ENCODE measurements at regions not wholly inside any gene's neighbourhood (a gene's known extent, or its start where the extent isn't known, plus 50 kb on each side); places are given as distances from the start of the nearest gene placed in this dataset.

DNA sequence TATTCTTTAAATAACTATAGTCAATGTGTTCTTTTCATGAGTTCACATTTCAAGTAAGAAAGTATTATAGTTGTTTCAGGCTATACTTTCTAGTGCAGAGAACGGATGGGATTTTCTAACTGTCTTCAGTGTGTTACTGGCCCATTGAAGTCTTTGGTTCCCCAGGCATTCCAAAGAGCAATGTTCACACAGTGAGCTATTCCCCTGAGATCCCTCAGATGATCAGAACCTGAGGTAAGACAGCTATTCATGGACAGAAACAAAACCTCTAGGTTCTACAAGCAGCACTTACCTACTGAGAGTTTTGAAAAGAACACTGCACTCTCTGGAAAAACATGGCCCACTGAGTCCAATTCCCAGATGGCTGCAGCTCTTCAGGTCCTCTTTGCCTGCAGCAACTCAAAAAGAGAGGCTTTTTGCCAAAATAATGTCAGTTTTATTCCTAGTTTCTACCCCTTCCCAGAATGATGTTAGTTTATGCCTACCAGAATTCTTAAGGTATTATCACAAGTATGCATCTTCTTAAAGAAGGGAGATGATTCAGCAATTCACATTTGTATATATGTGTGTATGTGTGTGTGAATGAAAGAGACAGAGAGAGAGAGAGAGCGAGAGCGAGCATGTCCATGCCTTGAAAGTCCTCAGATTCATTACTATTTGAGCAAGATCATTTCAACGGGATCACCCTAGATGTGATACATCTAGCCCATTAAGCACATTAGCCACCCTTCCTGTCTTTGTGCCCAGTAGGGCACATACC, 146.1 kb downstream of the PDHA2 start:
- DNase-seq (ENCODE audit: extremely low read depth, low read depth): no peak

DNA sequence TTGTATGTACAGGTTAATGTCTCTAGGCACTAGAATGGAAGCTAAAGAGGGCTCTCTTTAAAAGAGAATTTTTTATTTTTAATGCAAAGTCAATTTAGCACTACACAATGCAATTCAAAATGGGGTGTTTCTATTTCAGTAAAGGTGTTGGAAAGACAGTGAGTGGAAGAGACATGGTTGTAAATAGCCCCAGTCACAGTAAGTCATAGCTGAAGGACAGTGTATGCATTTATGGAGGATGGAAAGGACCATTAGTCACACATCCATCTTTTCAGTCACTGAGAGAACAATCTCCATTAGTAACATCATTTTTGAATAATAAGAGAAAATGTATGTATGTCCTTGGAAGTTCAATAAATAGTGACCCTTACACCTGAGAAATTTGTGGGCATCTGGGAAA, 148.0 kb downstream of the PDHA2 start:
- DNase-seq (ENCODE audit: extremely low read depth, low read depth): no peak

- no peak for DNase-seq (ENCODE audit: extremely low read depth, low read depth)
Measured at GRCh38 chr4:95998311-95998710, 158.4 kb downstream of the PDHA2 start.

DNA sequence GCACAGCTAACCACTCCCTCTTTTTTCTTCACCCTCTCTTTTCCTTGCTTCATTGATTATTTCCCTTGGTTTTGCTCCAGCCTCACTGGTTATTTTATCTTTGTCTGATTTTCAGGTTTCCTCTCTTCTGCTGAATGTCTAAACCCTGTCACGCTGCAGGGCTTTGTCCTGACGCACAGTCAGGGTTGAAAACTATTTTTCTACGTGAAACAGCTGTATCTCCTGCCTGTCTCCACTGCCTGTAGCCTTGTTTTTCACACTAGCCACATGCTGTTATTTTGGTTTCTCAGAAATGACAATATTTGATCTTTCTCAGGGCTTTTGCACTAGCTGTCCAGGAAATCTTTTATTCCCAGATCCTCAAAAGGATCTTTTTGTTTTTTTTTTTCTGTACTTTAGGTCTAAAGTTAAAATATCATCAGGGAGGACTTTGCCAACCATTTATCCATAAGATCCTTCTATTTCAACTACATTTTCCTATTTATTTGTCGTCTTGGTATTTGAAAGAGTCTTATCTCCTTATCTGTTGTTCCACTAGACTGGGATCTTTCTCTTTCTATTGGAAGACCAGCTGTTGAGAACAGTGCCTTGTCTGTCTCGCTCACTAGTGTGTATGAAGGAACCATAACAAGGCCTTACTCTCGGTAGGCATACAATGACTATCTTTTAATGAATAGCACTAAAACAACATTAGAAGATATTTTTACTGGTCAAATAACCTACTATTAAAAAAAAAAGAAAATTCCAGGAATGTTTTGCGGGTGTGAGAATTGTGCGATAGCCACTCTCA, 164.3 kb downstream of the PDHA2 start:
- no peak for DNase-seq (ENCODE audit: extremely low read depth, low read depth)

DNA sequence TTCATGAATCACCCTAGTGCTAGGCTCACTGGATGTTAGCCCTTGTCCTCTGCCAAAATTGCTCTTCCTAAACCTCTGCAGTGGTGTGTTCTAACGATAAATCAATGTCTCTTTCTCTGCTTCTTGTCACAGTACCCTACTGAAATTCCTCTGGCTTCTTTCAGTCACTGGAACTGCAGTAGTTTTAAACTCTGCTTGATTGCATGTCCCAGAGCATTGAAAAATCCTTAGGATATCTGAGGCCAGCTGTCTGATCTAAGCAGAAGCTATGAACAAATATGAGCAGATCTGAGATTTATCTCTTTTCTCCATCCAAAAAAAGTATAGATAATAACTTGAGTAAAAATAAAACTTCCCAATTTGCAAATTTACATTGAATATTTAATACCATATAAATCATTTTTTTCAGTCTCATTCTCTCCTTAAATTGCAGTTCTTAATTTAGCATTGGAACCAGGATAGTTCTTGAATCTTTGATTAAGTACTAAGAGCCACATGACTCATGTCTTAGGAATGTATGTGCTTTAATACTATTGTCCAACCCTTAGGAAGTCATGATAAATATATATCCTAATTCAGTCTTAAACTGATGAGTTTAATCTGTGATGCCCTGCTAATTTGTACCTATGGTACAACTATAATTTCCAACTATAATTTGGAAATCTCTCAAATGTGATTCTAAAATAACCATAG, 169.7 kb downstream of the PDHA2 start:
- DNase-seq (ENCODE audit: extremely low read depth, low read depth): no peak

GRCh38 chr4:96012687-96013086, 172.8 kb downstream of the PDHA2 start:
- no peak for DNase-seq (ENCODE audit: extremely low read depth, low read depth)

GRCh38 chr4:96016634-96017299, 176.9 kb downstream of the PDHA2 start:
- peak; percentile 65 for DNase-seq (ENCODE audit: extremely low read depth, low read depth)

DNA sequence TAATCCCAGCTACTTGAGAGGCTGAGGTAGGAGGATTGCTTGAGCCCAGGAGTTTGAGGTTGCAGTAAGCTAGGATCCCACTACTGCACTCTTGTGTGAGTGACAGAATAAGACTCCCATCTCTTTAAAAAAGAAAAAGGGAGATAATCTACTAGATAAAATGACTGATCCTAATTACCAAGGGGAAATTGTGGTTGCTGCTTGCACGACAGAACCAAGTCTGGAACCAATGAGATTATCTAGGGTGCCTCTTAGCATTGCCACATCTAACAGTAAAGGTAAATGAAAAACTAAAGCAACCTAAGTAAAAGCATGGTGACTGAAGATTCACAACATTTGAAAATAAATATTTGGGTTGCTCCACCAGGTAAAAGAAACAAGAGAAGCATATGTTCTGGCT, 185.1 kb downstream of the PDHA2 start:
- DNase-seq (ENCODE audit: extremely low read depth, low read depth): no peak

- no peak for DNase-seq (ENCODE audit: extremely low read depth, low read depth)
Measured at GRCh38 chr4:96035727-96036126, 195.8 kb downstream of the PDHA2 start.

DNA sequence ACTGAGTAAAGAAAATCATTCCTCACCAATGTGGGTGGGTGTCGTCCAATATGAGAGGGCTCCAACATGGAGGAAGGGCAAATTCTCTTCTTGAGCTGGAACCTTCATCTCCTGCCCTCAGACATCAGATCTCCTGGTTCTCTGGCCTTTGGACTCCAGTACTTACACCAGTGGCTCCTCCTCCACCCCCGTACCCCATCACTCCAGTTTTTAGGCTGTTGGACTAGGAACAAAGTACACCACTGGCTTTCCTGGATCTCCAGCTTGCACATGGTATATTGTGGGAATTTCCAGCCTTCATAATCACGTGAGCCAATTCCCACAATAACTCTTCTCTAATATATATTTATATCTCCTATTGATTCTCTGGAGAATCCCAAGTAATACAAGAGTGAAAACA, 196.9 kb downstream of the PDHA2 start:
- no peak for DNase-seq (ENCODE audit: extremely low read depth, low read depth)

DNA sequence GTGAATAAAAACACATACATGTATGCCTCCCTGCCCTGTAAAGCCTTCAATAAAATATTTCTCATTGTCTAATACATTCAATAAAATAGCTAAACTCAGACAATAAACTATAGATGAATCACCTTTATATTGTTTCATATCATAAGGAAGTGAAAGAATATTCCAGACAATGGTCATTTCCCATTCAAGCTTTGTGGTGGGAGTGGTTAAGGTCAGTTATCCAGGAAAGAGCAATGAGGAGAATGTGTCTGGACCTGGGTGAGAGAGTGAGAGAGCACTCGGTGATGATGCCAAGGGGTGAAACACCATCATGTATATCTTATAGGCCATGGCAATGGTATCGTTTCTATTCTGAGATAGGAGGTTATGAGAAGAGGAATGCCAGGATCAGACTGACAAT, 197.8 kb downstream of the PDHA2 start:
- no peak for DNase-seq (ENCODE audit: extremely low read depth, low read depth)

- DNase-seq (ENCODE audit: extremely low read depth, low read depth): no peak
Measured at GRCh38 chr4:96039217-96039616, 199.3 kb downstream of the PDHA2 start.

- DNase-seq (ENCODE audit: extremely low read depth, low read depth): no peak
Measured at GRCh38 chr4:96039803-96040436, 200.0 kb downstream of the PDHA2 start.

- no peak for DNase-seq (ENCODE audit: extremely low read depth, low read depth)
Measured at GRCh38 chr4:96044971-96045370, 205.1 kb downstream of the PDHA2 start.

- no peak for DNase-seq (ENCODE audit: extremely low read depth, low read depth)
Measured at GRCh38 chr4:96052827-96053226, 212.9 kb downstream of the PDHA2 start.

- DNase-seq (ENCODE audit: extremely low read depth, low read depth): no peak
Measured at GRCh38 chr4:96056346-96056934, 216.5 kb downstream of the PDHA2 start.

DNA sequence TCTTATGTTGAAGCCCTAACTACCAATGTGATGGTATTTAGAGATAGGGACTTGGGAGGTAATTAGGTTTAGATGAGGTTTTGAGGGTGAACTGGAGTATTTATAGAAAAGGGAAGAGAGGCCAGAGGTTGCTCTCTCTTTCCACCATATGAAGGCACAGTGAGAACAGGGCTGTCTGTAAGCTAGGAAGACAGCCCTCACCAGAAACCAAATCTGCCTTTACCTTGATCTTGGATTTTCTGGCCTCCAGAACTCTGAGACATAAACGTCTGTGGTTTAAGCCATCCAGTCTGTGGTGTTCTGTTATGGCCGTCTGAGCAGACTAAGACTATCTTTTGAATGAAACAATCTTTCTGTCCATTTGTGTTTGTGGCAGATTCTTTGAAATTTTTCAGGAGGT, 223.7 kb downstream of the PDHA2 start:
- DNase-seq (ENCODE audit: extremely low read depth, low read depth): no peak

GRCh38 chr4:96073461-96073860, 233.6 kb downstream of the PDHA2 start:
- no peak for DNase-seq (ENCODE audit: extremely low read depth, low read depth)

DNA sequence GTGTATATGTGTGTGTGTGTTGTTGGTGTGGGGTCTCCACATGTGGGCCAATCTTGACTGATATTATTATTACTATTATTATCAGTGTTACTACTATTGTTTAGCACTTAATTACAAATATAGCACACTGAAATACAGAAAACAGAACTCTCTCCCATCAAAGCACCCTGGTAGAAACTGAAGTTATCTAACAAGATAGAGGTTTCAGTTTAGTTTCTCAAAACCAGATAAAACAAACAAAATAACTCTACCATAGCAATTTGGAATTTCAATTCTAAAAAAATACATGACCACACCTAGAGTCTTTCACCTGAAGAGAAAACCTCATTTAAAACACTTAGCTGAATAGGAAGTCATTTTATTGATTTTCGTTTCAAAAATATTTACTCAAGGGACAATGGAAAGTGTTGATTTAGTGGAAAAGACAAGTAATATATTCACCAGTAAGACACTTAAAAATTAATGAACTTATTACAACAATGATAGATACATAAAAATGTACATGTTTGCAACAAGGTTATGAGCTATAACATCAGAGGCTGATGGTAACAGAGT, 252.3 kb downstream of the PDHA2 start:
- no peak for DNase-seq (ENCODE audit: extremely low read depth, low read depth)

DNA sequence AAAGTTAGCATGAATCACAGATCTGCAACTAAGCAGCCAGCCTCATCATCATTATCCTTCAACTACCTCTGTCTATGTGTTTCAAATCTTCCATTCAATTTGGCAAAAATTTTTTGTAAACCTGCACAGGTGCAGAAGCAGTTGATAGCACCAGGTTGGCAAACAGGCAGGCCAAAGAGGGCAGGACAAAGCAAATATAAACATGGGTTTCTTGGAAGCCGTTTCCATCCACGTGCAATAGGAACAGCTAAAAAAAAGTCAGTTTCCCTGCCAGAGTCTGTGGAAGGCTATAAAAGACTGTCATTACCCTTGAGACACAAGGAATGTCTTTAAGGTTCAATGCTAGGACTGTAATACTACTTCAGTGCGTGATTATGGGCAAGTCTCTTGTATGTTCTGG, 253.2 kb downstream of the PDHA2 start:
- DNase-seq (ENCODE audit: extremely low read depth, low read depth): no peak
